ENCODE measurements at regions not wholly inside any gene's neighbourhood (a gene's known extent, or its start where the extent isn't known, plus 50 kb on each side); places are given as distances from the start of the nearest gene placed in this dataset.

DNA sequence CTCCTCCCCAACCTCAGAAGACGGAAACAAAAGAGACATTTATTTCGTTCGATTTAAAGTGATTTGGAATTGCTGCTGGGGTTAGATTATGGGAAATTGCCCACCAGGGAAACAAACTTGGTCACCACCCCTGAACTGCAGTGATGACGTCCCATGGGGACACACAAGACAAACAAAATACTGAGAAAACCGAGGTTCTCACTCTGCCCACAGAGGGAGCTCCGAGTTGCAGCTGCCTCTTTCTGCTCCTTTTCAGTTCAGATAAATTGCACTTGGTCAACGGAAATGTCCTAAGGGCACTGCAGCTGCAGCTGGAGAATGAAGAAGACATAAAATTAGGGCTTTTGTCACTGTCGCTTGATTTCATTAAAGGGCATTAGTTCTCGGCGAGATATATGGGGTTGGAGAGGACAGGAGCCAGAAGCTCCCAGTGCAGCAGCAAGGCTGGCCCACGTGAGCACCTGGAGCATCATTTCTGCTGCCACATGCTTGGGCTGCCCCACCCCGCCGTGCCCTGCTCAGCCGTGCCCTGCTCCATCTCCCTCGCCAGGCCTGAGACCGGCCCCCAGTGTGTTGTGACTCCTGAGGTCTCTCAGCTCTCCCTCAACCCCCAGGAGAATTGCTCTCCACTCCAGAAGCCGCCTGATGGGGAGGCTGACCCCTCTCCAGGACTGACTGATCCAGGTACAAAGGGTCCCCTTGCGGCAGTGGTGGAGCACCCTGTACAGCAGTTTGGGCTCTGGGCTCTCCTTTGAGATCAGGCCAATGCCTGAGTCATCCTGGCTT is 231.7 kb upstream of the AJAP1 start:
- TF ChIP-seq EP300 (IDR thresholded peaks at IDR 0.05): no peak
- TF ChIP-seq, protein P1, sequence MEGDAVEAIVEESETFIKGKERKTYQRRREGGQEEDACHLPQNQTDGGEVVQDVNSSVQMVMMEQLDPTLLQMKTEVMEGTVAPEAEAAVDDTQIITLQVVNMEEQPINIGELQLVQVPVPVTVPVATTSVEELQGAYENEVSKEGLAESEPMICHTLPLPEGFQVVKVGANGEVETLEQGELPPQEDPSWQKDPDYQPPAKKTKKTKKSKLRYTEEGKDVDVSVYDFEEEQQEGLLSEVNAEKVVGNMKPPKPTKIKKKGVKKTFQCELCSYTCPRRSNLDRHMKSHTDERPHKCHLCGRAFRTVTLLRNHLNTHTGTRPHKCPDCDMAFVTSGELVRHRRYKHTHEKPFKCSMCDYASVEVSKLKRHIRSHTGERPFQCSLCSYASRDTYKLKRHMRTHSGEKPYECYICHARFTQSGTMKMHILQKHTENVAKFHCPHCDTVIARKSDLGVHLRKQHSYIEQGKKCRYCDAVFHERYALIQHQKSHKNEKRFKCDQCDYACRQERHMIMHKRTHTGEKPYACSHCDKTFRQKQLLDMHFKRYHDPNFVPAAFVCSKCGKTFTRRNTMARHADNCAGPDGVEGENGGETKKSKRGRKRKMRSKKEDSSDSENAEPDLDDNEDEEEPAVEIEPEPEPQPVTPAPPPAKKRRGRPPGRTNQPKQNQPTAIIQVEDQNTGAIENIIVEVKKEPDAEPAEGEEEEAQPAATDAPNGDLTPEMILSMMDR (IDR thresholded peaks at IDR 0.05): no peak
- TF ChIP-seq POLR2AphosphoS5 (IDR thresholded peaks at IDR 0.05): no peak
- no peak for TF ChIP-seq POLR2A (IDR thresholded peaks at IDR 0.05)
